GM21526 (cell line): ENCODE measurements at regions not wholly inside any gene's neighbourhood (a gene's known extent, or its start where the extent isn't known, plus 50 kb on each side); places are given as distances from the start of the nearest gene placed in this dataset.

ENCODE experiments used
- ATAC-seq: cut with Tn5 transposase; IDR thresholded peaks from one replicate; pipeline ENCODE4 v1.9.1; 2021; ENCODE audit warnings: moderate library complexity; ENCODE audit not compliant: unreplicated experiment, low FRiP score

- no peak for ATAC-seq
Observed at GRCh38 chr11:112457532-112457931, 196.9 kb upstream of the PLET1 start.

- no peak for ATAC-seq
Observed at GRCh38 chr11:112459001-112459400, 198.3 kb upstream of the PLET1 start.

- ATAC-seq, result no peak
Observed at GRCh38 chr11:112460141-112460540, 199.5 kb upstream of the PLET1 start.

- ATAC-seq, result no peak
Observed at GRCh38 chr11:112464949-112465348, 204.3 kb upstream of the PLET1 start.

GRCh38 chr11:112465433-112466024, 204.9 kb upstream of the PLET1 start:
- no peak for ATAC-seq

- no peak for ATAC-seq
Observed at GRCh38 chr11:112467721-112468120, 207.1 kb upstream of the PLET1 start.

GRCh38 chr11:112469376-112469775, 208.7 kb upstream of the PLET1 start:
- no peak for ATAC-seq

GRCh38 chr11:112470355-112470754, 209.7 kb upstream of the PLET1 start:
- ATAC-seq, result no peak

- no peak for ATAC-seq
Observed at GRCh38 chr11:112471731-112472130, 211.1 kb upstream of the PLET1 start.

GRCh38 chr11:112477152-112477551, 216.5 kb upstream of the PLET1 start:
- no peak for ATAC-seq

GRCh38 chr11:112477581-112478317, 217.1 kb upstream of the PLET1 start:
- ATAC-seq, result no peak

GRCh38 chr11:112478806-112479205, 218.1 kb upstream of the PLET1 start:
- no peak for ATAC-seq

GRCh38 chr11:112481431-112481830, 220.8 kb upstream of the PLET1 start:
- ATAC-seq, result no peak

- no peak for ATAC-seq
Observed at GRCh38 chr11:112481893-112482292, 221.2 kb upstream of the PLET1 start.

- no peak for ATAC-seq
Observed at GRCh38 chr11:112485280-112485679, 224.6 kb upstream of the PLET1 start.

- no peak for ATAC-seq
Observed at GRCh38 chr11:112497826-112498225, 237.2 kb upstream of the PLET1 start.

GRCh38 chr11:112498701-112499100, 238.0 kb upstream of the PLET1 start:
- no peak for ATAC-seq

GRCh38 chr11:112499153-112499880, 238.7 kb upstream of the PLET1 start:
- no peak for ATAC-seq

- no peak for ATAC-seq
Observed at GRCh38 chr11:112499881-112500204, 239.2 kb upstream of the PLET1 start.

GRCh38 chr11:112503410-112503809, 242.8 kb upstream of the PLET1 start:
- ATAC-seq, result no peak

GRCh38 chr11:112504056-112504455, 243.4 kb upstream of the PLET1 start:
- no peak for ATAC-seq

- no peak for ATAC-seq
Observed at GRCh38 chr11:112506852-112507251, 246.2 kb upstream of the PLET1 start.
